ENCODE measurements at regions not wholly inside any gene's neighbourhood (a gene's known extent, or its start where the extent isn't known, plus 50 kb on each side); places are given as distances from the start of the nearest gene placed in this dataset.
"Not testable (repeated sequence)": the region's sequence is repeated elsewhere in the genome, so short reads cannot be mapped to it uniquely, and the experiment has no call there.

DNA sequence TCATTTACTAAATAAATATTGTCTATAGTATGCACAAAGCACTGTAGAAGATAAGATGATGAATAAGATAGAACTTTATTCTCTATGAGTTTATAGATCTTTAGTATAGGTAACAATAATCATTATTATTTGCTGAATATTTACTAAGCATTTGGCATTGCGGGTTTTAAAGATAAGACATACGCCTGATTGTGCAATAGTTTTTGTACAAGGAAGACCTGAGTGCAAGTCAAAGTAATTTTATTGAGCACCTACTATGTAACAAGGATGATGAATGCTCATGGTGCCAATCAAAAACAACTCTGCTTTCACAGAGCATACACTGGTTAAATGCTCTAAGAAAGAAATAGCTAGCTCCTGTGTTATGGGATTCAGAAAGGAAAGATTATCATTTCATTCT lies 1461.7 kb upstream of the FLRT2 start:
- no peak for DNase-seq

DNA sequence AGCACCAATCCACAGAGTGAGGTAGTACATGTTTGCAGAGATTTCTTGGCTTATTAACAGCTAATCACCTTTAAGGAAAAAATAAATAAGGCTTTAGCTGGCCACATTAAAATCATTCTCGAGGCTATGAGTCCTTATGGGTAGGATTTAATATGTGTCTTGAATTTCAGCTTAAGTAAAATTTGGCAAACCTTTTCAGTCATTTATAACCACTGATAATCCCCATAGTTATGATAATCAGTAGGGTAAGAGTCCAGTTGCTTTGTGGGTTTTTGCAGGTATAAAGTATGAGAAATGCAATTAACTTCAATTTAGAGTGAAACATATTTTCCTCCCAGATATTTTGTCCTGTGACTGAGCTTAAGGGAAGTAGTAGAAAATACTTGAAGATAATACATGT lies 1458.9 kb upstream of the FLRT2 start:
- DNase-seq: no peak

GRCh38 chr14:84074626-84075025 lies 1455.3 kb upstream of the FLRT2 start:
- DNase-seq: no peak

GRCh38 chr14:84080944-84081343 lies 1449.0 kb upstream of the FLRT2 start:
- DNase-seq: no peak

GRCh38 chr14:84084056-84084630 lies 1445.8 kb upstream of the FLRT2 start:
- DNase-seq: no peak

DNA sequence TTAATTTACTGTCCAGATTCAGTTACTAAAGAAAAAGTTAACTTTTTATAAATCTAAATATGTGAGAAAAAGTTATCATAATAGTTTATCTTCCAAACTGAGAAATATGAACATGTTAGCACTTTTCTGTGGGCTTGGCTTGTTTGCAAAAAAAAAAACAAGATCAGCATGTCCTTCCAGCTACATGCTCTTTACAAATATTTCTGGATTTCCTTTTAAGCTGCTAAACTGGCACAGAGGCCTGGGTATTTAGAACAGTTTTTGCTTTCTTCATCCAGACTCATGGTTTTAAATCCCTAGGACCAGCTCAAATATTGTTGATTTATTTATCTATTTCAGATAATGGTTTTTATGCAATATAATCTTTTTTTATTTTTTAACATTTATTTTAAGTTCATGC lies 1444.5 kb upstream of the FLRT2 start:
- no peak for DNase-seq

- no peak for DNase-seq
These were observed 1443.2 kb upstream of the FLRT2 start for GRCh38 chr14:84086714-84087113.

- no peak for DNase-seq
These were observed 1441.9 kb upstream of the FLRT2 start for GRCh38 chr14:84087986-84088531.

- DNase-seq: no peak
These were observed 1439.1 kb upstream of the FLRT2 start for GRCh38 chr14:84090837-84091236.

DNA sequence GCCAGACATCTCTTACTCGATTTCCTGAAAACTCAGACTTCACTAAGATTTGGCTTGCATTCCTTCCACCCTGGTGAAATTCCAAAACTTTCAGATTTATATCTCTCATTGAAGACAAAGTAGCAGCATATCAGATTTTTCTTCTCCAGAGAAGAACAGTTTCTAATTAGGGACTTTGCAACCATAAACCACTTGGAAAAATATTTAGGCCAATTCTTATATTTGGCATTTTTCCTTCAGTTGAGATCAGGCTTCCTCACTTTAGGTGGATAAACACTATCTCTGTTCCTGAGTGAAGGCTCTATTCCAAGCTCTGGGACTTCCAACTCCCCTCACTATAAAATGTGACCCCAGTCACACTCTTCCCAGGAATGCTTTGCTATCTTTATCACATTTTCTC lies 1434.3 kb upstream of the FLRT2 start:
- no peak for DNase-seq

GRCh38 chr14:84098261-84098660 lies 1431.7 kb upstream of the FLRT2 start:
- no peak for DNase-seq

- DNase-seq: not testable (repeated sequence)
These were observed 1430.4 kb upstream of the FLRT2 start for GRCh38 chr14:84099560-84099959.

DNA sequence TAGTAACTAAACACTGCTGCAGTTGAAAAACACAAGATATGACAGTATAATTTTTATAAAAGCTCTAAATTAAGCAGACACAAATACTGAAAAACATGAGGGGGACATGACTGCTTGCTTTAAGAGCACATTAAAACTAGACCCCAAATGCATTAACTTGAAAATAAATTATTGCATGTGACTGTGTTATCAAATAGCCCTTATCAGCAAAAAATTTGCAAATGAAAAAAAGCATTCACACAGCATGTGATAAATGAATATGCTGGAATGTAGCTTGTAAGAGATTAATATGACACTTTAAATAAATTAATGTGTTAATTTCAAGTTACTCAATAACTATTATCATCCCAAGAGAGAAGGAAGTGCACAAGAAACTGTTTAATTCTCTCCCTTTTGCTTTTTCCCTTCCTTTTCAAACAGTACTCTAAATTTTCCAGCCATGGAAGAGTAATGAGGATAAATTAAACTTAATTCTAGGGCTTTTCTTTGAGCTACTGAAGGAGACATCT lies 1422.1 kb upstream of the FLRT2 start:
- DNase-seq: no peak

GRCh38 chr14:84108746-84109457 lies 1421.0 kb upstream of the FLRT2 start:
- no peak for DNase-seq

- DNase-seq: no peak
These were observed 1417.4 kb upstream of the FLRT2 start for GRCh38 chr14:84112589-84112988.

DNA sequence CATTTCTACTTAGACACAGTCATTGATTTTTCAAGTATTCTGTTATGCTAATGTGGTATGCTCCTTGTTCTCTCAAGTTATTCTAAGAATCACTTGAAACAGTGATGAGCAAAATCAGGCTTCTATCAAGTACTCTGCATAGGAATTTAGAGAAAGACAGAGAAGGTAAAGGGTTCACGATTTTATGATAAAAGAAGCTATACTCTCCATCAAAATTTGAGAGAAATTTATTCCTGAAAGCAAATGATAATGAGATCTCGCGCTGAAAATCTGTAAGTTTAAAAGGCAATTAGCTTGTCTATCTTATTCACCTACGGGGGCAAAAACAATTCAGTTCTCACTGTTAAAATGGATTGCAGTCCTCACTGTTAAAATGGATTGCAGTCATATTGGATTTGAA lies 1404.3 kb upstream of the FLRT2 start:
- no peak for DNase-seq

DNA sequence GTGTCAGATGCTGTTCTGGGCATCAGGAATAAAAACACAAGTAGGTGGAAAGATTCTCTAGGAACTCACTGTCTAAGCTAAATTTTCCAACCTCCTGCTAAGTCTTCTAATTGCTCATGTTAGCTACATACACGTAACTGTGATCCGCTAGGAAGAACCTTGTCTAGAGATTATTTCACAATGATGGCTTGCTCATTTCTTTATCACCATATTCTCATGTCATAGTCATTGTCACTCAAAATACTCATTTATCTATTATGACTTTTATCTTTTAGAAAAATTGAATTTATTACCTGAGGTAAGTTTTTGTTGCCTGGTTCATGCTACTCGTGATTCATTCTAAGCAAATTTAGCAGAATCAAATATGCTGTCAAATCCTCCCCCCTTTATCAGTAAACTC lies 1402.4 kb upstream of the FLRT2 start:
- no peak for DNase-seq

GRCh38 chr14:84128050-84128449 lies 1401.9 kb upstream of the FLRT2 start:
- no peak for DNase-seq

DNA sequence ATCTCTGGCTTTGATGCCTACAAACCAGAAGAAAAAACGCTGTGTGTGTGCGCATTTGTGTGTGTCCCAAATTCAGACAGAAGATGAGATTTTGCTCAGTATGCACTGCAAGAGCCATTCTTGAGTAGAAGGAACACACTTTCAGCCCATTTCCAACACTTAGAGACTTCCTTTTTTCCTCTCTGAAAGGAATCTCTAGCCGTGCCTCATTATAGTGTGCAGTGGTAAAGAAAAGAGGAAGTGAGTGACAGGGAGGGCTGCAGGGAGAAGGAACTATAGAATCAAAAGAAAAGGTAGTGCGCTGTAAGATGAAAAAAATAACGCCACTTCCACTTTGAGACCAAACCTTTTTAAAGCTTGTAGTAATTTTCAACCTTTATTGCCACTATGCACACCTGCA lies 1400.9 kb upstream of the FLRT2 start:
- no peak for DNase-seq

GRCh38 chr14:84129941-84130340 lies 1400.0 kb upstream of the FLRT2 start:
- DNase-seq: no peak

- no peak for DNase-seq
These were observed 1398.0 kb upstream of the FLRT2 start for GRCh38 chr14:84131924-84132323.

- no peak for DNase-seq
These were observed 1385.8 kb upstream of the FLRT2 start for GRCh38 chr14:84144166-84144565.

DNA sequence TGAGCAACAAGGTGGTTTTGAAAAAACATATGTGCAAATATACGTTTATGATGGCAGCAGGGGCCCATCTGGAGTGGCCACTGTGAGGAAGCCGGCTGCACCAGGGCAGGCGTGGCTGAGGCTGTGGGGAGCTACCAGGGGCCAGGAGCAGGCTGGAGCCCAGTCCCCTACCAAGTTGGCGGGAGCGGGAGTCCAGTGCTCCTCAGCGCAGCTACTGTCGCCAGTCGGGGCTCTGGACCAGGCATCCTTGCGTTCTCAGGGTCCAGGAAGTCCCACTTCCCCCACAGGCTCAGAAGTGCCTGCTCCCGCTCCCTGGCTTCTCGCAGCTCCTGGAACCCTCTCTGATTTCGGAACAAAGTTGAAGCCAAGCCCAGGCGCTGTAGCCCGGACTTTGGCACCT lies 1377.5 kb upstream of the FLRT2 start:
- DNase-seq: no peak

DNA sequence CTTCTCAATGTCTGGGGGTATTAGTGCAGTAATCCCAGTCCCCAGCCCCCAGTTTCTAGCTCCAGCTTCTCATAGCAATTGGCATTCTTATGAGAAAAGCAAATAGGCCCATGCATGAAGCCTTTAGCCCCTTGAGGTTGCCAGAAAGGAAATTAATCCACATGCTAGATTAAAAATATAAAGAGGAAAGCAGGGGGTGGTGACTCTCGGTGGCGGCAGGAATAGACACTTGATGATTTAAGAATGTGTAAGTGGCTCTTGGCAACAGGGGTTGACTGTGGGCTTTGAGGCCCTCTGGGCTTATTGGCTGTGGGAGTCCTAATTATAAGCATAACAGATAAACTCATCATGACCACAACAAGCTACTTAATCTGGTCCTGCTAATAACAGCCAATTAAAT lies 1367.3 kb upstream of the FLRT2 start:
- DNase-seq: no peak

DNA sequence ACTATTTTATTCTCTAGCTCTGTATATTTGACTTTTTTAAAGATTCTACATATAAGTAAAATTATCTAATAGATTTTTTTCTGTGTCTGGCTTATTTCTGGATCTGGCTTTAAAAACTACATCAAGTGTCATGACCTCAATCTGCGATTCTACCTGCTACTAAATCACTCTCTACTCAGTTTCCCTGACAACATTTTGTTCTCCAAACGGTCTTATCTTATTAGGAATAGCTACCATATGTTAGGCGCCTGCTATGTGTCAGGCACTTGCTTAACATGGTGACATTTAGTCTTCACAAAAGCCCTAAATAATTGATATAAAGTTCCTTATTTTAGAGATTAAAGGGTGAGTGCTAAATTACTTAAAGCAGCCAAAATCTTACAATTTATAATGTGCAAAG lies 1362.9 kb upstream of the FLRT2 start:
- DNase-seq: no peak
